Fibroblast of villous mesenchyme (primary cell): ENCODE measurements at regions not wholly inside any gene's neighbourhood (a gene's known extent, or its start where the extent isn't known, plus 50 kb on each side); places are given as distances from the start of the nearest gene placed in this dataset.

Experiments used
- DNase-seq: peaks from one replicate; pipeline ENCODE4 v3.0.0-alpha.2; 2010; ENCODE audit warnings: low read depth
- H3K4me3 ChIP-seq: 2 replicates; pipeline ENCODE4 v1.5.1; 2011; ENCODE audit warnings: low read depth, mild to moderate bottlenecking, low read length
- CTCF ChIP-seq: IDR thresholded peaks from 2 replicates; pipeline ENCODE4 v1.5.1; 2012; ENCODE audit warnings: low read depth, mild to moderate bottlenecking, low read length; ENCODE audit not compliant: insufficient read depth

DNA sequence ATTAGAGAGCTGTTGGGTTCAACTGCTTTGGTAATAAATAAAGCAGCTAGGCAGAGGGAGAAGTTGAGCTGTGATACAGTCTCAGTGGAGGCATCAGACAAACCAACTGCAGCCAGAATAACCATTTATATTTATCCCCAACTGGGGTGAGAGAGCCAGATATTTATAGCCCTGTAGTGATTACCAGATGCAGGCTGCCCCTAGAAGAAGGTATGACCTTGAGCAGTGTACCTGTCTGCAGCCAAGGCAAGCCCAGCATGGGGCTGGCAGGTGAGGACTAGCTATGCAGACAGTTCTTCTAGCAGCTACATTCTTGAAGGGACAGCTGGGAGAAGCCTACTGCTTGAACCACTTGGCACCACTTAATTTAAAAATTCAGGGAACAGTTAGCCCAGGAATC, 144.4 kb upstream of the EPHA3 start:
- TF ChIP-seq CTCF = no peak
- no peak for DNase-seq
- H3K4me3 ChIP-seq = no peak overlapping the region

- H3K4me3 ChIP-seq = no peak overlapping the region
- no peak for TF ChIP-seq CTCF
- DNase-seq = no peak
Measured at GRCh38 chr3:88979760-88980159, 127.7 kb upstream of the EPHA3 start.

DNA sequence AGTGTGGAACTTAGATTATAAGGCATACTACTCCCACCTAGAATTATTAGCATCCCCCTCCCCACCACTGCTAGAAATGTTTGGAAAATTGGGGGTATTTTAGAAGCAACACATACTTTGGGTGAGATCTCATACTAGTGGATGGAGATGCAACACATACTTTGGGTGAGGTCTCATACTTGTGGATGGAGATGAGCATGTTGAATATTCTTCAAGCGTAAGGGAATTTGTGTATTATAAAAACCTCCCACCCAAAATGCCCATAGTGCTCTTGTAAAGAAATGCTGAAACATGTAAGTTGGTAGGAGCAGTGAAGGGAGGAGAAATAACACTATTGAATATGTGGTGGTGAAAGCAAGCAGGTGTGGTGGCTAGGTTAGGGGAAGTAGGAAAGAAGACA, 124.0 kb upstream of the EPHA3 start:
- H3K4me3 ChIP-seq = no peak overlapping the region
- TF ChIP-seq CTCF = no peak
- no peak for DNase-seq

DNA sequence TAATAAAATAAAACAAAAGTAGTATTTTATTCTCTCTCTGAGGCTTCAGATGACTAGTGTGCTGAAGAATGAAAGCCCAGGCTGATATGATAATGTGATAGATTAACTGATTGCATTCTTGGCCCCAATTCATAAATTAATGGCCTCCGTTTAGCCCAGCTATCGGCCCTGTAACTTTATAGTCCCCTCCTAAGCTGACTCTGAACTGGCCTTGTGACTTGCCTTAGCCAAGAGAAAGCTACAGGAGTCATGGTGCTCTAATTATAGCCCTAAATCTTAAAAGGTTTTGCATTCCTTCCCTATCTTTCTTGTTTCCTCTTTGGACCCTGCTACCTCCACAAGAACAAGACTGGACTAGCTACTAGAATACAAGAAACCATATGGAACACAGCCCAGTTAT, 123.2 kb upstream of the EPHA3 start:
- TF ChIP-seq CTCF = no peak
- DNase-seq = no peak
- no peak overlapping the region for H3K4me3 ChIP-seq

GRCh38 chr3:88984832-88985231, 122.6 kb upstream of the EPHA3 start:
- no peak for DNase-seq
- no peak overlapping the region for H3K4me3 ChIP-seq
- no peak for TF ChIP-seq CTCF

- no peak for TF ChIP-seq CTCF
- DNase-seq = peak; percentile 42
- no peak overlapping the region for H3K4me3 ChIP-seq
Measured at GRCh38 chr3:88985491-88985890, 121.9 kb upstream of the EPHA3 start.

GRCh38 chr3:88986834-88987233, 120.6 kb upstream of the EPHA3 start:
- peak; percentile 36 for DNase-seq
- no peak for TF ChIP-seq CTCF

More at GRCh38 chr3:88986834-88987233, 120.6 kb upstream of the EPHA3 start:
- H3K4me3 ChIP-seq = no peak overlapping the region
